ENCODE measurements at regions not wholly inside any gene's neighbourhood (a gene's known extent, or its start where the extent isn't known, plus 50 kb on each side); places are given as distances from the start of the nearest gene placed in this dataset.
A peak's percentile ranks its signal among the peaks of the same experiment; 100 is the strongest.

DNA sequence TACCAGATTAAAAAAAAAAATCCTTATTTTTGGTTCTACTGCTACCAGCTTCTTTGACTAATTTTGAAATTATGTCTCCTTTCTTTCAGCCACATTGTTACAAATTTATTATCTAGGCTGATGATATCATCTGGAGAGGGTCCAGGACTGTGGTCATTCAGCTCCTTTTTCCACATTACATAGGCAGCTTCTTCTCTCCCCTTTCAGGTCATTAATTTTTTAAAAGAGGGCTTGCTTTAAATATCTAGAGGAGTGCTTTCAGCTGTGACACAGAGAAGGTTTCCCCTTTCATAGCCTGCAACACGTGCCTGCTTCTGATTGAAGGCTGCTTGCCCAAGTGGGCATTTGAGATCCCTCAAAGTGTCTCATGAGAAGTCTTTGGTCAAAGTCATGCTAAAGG lies 155.7 kb upstream of the PAPPA start:
- DNase-seq, result no peak
- in situ Hi-C loops (cut with MboI; ENCODE audit: low pct_unique_long_range_greater_than_20kb, low sequenced_read_pairs), result no loop called here

DNA sequence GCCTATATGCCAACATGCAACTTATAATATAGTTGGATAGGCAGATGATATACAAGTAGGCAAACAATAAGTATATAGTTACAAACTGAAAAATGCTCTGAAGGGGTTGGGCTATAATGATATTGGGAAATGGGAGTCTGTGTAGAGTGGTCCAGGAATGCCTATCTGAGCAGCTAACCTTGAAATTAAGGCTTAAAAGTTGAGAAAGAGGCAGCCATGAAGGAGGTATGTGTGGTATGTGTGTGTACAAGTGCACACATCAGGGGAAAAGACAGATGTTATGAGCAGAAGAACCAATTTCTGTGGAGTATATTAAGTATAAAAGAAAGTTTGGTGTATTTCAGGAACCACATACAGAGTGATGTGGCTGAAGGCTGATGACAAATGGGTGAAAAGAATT lies 154.9 kb upstream of the PAPPA start:
- DNase-seq, result no peak
- in situ Hi-C loops (cut with MboI; ENCODE audit: low pct_unique_long_range_greater_than_20kb, low sequenced_read_pairs), result no loop called here

- DNase-seq, result no peak
These were observed 154.1 kb upstream of the PAPPA start for GRCh38 chr9:115999498-115999897.

GRCh38 chr9:116000748-116001329 lies 152.8 kb upstream of the PAPPA start:
- DNase-seq, result peak; percentile 35
- in situ Hi-C loops (cut with MboI; ENCODE audit: low pct_unique_long_range_greater_than_20kb, low sequenced_read_pairs), result no loop called here

More at GRCh38 chr9:115999498-115999897, 154.1 kb upstream of the PAPPA start:
- in situ Hi-C loops (cut with MboI; ENCODE audit: low pct_unique_long_range_greater_than_20kb, low sequenced_read_pairs), result no loop called here

GRCh38 chr9:116002181-116002580 lies 151.4 kb upstream of the PAPPA start:
- no peak for DNase-seq
- in situ Hi-C loops (cut with MboI; ENCODE audit: low pct_unique_long_range_greater_than_20kb, low sequenced_read_pairs), result no loop called here

GRCh38 chr9:116002624-116003023 lies 151.0 kb upstream of the PAPPA start:
- no peak for DNase-seq
- in situ Hi-C loops (cut with MboI; ENCODE audit: low pct_unique_long_range_greater_than_20kb, low sequenced_read_pairs), result no loop called here

DNA sequence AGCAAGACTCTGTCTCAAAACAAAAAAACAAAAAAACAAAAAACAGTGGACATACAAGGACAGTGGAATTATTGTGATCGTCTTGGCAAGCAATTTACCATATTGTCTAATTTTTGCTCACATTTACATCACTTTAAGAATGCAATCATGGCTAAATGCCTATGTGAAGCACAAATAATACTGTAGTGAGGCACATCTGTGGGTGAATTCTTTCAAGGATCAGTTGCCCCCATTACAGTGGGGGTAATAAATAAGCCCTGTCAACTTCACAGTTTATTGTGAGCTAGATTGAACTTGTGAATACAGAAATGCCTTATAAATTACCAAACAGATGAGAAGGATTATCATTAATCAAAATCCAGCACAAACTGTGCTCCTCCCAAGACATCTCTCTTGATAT lies 150.2 kb upstream of the PAPPA start:
- DNase-seq, result no peak
- in situ Hi-C loops (cut with MboI; ENCODE audit: low pct_unique_long_range_greater_than_20kb, low sequenced_read_pairs), result no loop called here

GRCh38 chr9:116005205-116005604 lies 148.4 kb upstream of the PAPPA start:
- in situ Hi-C loops (cut with MboI; ENCODE audit: low pct_unique_long_range_greater_than_20kb, low sequenced_read_pairs), result no loop called here
- DNase-seq, result no peak

- in situ Hi-C loops (cut with MboI; ENCODE audit: low pct_unique_long_range_greater_than_20kb, low sequenced_read_pairs), result no loop called here
- no peak for DNase-seq
These were observed 145.8 kb upstream of the PAPPA start for GRCh38 chr9:116007824-116008223.

- in situ Hi-C loops (cut with MboI; ENCODE audit: low pct_unique_long_range_greater_than_20kb, low sequenced_read_pairs), result no loop called here
- no peak for DNase-seq
These were observed 145.3 kb upstream of the PAPPA start for GRCh38 chr9:116008278-116008677.

DNA sequence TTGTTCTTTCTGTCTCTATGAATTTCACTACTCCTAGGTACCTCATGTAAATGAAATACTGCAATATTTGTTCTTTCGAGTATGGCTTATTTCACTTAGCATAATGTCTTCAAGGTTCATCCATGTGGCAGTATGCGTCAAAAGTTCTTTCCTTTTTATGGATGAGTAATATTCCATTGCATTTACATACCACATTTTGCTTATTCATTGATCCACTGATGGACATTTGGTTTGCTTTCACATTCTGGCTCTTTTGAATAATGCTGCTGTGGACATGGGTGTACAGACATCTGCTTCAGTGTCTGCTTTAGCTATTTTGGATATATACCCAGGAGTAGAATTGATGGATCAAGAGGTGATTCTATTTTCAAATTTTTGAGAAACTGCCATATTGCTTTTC lies 144.2 kb upstream of the PAPPA start:
- no peak for DNase-seq
- in situ Hi-C loops (cut with MboI; ENCODE audit: low pct_unique_long_range_greater_than_20kb, low sequenced_read_pairs), result no loop called here

- DNase-seq, result no peak
- in situ Hi-C loops (cut with MboI; ENCODE audit: low pct_unique_long_range_greater_than_20kb, low sequenced_read_pairs), result no loop called here
These were observed 137.7 kb upstream of the PAPPA start for GRCh38 chr9:116015855-116016254.

- no peak for DNase-seq
- in situ Hi-C loops (cut with MboI; ENCODE audit: low pct_unique_long_range_greater_than_20kb, low sequenced_read_pairs), result no loop called here
These were observed 133.4 kb upstream of the PAPPA start for GRCh38 chr9:116020146-116020545.

DNA sequence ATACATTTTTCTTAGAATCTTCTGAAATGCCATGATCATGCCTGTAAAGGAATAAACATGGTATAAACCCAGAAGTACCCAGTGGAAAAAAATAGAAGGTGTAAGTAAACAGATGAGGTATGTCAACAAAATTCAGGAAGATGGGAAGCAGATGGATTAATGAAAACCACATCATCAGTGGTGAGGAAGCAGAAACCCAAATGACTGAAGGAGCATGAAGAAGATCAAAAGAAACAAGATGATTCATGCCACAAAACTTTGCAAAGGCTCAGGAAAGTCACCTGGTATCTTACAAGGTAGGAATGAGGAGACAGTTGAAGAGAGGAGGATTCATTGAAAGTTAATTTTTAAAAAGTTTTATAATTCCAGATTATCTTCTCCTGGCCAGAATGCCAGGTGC lies 132.8 kb upstream of the PAPPA start:
- in situ Hi-C loops (cut with MboI; ENCODE audit: low pct_unique_long_range_greater_than_20kb, low sequenced_read_pairs), result no loop called here
- DNase-seq, result no peak

- no peak for DNase-seq
- in situ Hi-C loops (cut with MboI; ENCODE audit: low pct_unique_long_range_greater_than_20kb, low sequenced_read_pairs), result no loop called here
These were observed 126.5 kb upstream of the PAPPA start for GRCh38 chr9:116027096-116027495.

GRCh38 chr9:116027511-116027910 lies 126.1 kb upstream of the PAPPA start:
- in situ Hi-C loops (cut with MboI; ENCODE audit: low pct_unique_long_range_greater_than_20kb, low sequenced_read_pairs), result no loop called here
- DNase-seq, result no peak

GRCh38 chr9:116027951-116028350 lies 125.6 kb upstream of the PAPPA start:
- in situ Hi-C loops (cut with MboI; ENCODE audit: low pct_unique_long_range_greater_than_20kb, low sequenced_read_pairs), result no loop called here
- no peak for DNase-seq

GRCh38 chr9:116030517-116030916 lies 123.1 kb upstream of the PAPPA start:
- DNase-seq, result no peak
- in situ Hi-C loops (cut with MboI; ENCODE audit: low pct_unique_long_range_greater_than_20kb, low sequenced_read_pairs), result no loop called here

DNA sequence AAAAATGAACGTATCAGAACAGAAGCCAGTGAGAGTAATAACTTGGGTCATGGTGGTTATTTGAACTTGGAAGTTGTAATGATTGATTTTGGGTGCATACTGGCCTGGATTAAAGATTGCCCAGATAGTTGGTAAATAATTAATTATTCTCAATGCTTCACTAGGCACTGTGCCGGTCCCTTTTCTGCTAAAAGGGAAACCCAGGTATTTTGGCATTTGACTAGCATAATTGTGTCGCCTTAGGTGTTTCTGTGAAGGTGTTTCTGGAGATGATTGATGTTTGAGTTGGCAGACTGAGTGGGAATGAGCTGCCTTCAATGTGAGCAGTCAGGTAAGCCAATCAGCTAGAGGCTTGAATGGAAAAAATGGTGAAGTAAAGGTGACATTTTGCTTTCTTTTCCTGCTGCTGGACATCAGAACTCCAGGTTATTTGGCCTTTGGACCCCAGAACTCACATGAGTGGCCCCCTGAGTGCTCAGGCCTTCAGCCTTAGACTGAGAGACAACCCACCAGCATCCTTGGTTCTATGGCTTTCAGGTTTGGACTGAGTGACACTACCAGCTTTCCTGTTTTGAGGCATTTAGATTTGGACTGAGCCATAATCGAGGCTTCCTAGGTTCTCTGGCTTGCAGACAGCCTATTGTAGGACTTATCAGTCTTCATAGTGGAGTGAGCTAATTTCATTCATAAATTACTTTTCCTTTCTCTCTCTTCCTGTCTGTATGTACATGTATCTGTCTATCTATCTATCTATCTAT lies 120.7 kb upstream of the PAPPA start:
- DNase-seq, result no peak
- in situ Hi-C loops (cut with MboI; ENCODE audit: low pct_unique_long_range_greater_than_20kb, low sequenced_read_pairs), result no loop called here

DNA sequence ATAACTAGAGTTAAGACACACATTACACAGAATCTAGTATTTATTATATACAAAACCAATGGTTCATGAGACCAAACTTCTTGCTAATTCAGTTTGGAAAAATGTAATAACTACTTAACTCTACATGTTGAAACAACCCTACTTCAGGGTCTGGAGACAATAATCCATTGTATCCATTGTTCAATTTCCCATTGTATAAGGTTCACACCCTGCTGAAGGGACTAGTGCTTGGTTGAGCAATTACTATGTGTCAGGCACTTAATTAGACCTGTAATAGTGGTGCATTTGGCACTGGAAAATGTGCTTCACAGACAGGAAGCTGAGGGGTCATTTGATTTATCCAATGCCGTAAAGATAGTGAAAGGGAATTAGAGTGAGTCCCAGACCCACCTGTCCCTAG lies 114.3 kb upstream of the PAPPA start:
- in situ Hi-C loops (cut with MboI; ENCODE audit: low pct_unique_long_range_greater_than_20kb, low sequenced_read_pairs), result no loop called here

GRCh38 chr9:116039893-116040292 lies 113.7 kb upstream of the PAPPA start:
- in situ Hi-C loops (cut with MboI; ENCODE audit: low pct_unique_long_range_greater_than_20kb, low sequenced_read_pairs), result no loop called here
- no peak for DNase-seq

More for the DNA sequence above, 114.3 kb upstream of the PAPPA start:
- no peak for DNase-seq
